Progenitor cell of endocrine pancreas (in vitro differentiated cells): ENCODE measurements at regions not wholly inside any gene's neighbourhood (a gene's known extent, or its start where the extent isn't known, plus 50 kb on each side); places are given as distances from the start of the nearest gene placed in this dataset.

Source experiments
- DNase-seq: peaks from one replicate; pipeline ENCODE4 v3.0.0; 2021; ENCODE audit warnings: low spot score; ENCODE audit not compliant: unreplicated experiment
- H3K27ac Mint-ChIP-seq: 2 replicates; pipeline ENCODE4 v1.8.0; 2021; ENCODE audit warnings: mild to moderate bottlenecking, moderate library complexity, mixed read lengths
- H3K27me3 Mint-ChIP-seq: 2 replicates; pipeline ENCODE4 v1.8.0; 2021; ENCODE audit warnings: mixed read lengths
- H3K36me3 Mint-ChIP-seq: 2 replicates; pipeline ENCODE4 v1.8.0; 2022; ENCODE audit warnings: mixed read lengths; ENCODE audit not compliant: insufficient read depth
- H3K4me1 Mint-ChIP-seq: 2 replicates; pipeline ENCODE4 v1.8.0; 2021; ENCODE audit warnings: low read depth, mixed read lengths
- H3K4me3 Mint-ChIP-seq: 2 replicates; pipeline ENCODE4 v1.8.0; 2021; ENCODE audit warnings: low read depth, mild to moderate bottlenecking, moderate library complexity, mixed read lengths
- H3K9me3 Mint-ChIP-seq: 2 replicates; pipeline ENCODE4 v1.8.0; 2021; ENCODE audit warnings: low read depth, mixed read lengths
- CTCF ChIP-seq: fragments of 200-600 bp; sonication (generic); IDR thresholded peaks from one replicate; pipeline ENCODE4 v1.5.0; 2021; ENCODE audit warnings: antibody characterized with exemption, mild to moderate bottlenecking; ENCODE audit not compliant: unreplicated experiment

- H3K9me3 Mint-ChIP-seq = peaks cover 3% of the 10 kb centered on the region
- no peaks in the 10 kb centered on the region for H3K36me3 Mint-ChIP-seq
- TF ChIP-seq CTCF = no peak
- no peaks in the 10 kb centered on the region for H3K27me3 Mint-ChIP-seq
- H3K4me1 Mint-ChIP-seq = no peaks in the 10 kb centered on the region
- H3K27ac Mint-ChIP-seq = no peak overlapping the region
- H3K4me3 Mint-ChIP-seq = no peak overlapping the region
- no peak for DNase-seq
These were observed 77.1 kb upstream of the EPHA4 start for GRCh38 chr2:221649051-221649775.

- no peaks in the 10 kb centered on the region for H3K36me3 Mint-ChIP-seq
- H3K27me3 Mint-ChIP-seq = no peaks in the 10 kb centered on the region
- no peak overlapping the region for H3K27ac Mint-ChIP-seq
- H3K4me1 Mint-ChIP-seq = no peaks in the 10 kb centered on the region
- no peak for DNase-seq
- no peak for TF ChIP-seq CTCF
- H3K4me3 Mint-ChIP-seq = no peak overlapping the region
- H3K9me3 Mint-ChIP-seq = peaks cover 9% of the 10 kb centered on the region
These were observed 70.3 kb upstream of the EPHA4 start for GRCh38 chr2:221642447-221642846.

GRCh38 chr2:221641181-221641871 lies 69.2 kb upstream of the EPHA4 start:
- no peak for TF ChIP-seq CTCF
- H3K9me3 Mint-ChIP-seq = peaks cover 9% of the 10 kb centered on the region
- H3K4me1 Mint-ChIP-seq = no peaks in the 10 kb centered on the region
- H3K27me3 Mint-ChIP-seq = no peaks in the 10 kb centered on the region
- no peak for DNase-seq
- no peak overlapping the region for H3K4me3 Mint-ChIP-seq
- H3K27ac Mint-ChIP-seq = no peak overlapping the region
- H3K36me3 Mint-ChIP-seq = no peaks in the 10 kb centered on the region

- peaks cover 3% of the 10 kb centered on the region for H3K4me1 Mint-ChIP-seq
- no peaks in the 10 kb centered on the region for H3K36me3 Mint-ChIP-seq
- H3K4me3 Mint-ChIP-seq = no peak overlapping the region
- DNase-seq = no peak
- H3K27ac Mint-ChIP-seq = no peak overlapping the region
- no peak for TF ChIP-seq CTCF
- peaks cover 7% of the 10 kb centered on the region for H3K9me3 Mint-ChIP-seq
- H3K27me3 Mint-ChIP-seq = no peaks in the 10 kb centered on the region
These were observed 68.6 kb upstream of the EPHA4 start for GRCh38 chr2:221640686-221641085.

- no peaks in the 10 kb centered on the region for H3K27me3 Mint-ChIP-seq
- peaks cover 7% of the 10 kb centered on the region for H3K9me3 Mint-ChIP-seq
- no peak overlapping the region for H3K27ac Mint-ChIP-seq
- TF ChIP-seq CTCF = no peak
- DNase-seq = no peak
- H3K4me3 Mint-ChIP-seq = no peak overlapping the region
- no peaks in the 10 kb centered on the region for H3K36me3 Mint-ChIP-seq
- H3K4me1 Mint-ChIP-seq = peaks cover 7% of the 10 kb centered on the region
These were observed 65.7 kb upstream of the EPHA4 start for GRCh38 chr2:221637851-221638250.
